WERI-Rb-1 (cell line): ENCODE measurements at regions not wholly inside any gene's neighbourhood (a gene's known extent, or its start where the extent isn't known, plus 50 kb on each side); places are given as distances from the start of the nearest gene placed in this dataset.
"Not testable (repeated sequence)": the region's sequence is repeated elsewhere in the genome, so short reads cannot be mapped to it uniquely, and the experiment has no call there.

Experiments used
- DNase-seq: peaks from one replicate; pipeline ENCODE4 v3.0.0-alpha.2; 2020
- H3K27ac ChIP-seq: fragments of 250-450 bp; sonication (Bioruptor Pico); 2 replicates; pipeline ENCODE4 v1.5.1; 2020; ENCODE audit warnings: mild to moderate bottlenecking, moderate library complexity
- H3K27me3 ChIP-seq: fragments of 250-450 bp; sonication (Bioruptor Pico); 2 replicates; pipeline ENCODE4 v1.5.1; 2021; ENCODE audit warnings: mild to moderate bottlenecking, low read depth, moderate library complexity; ENCODE audit not compliant: insufficient read depth, severe bottlenecking
- H3K36me3 ChIP-seq: fragments of 250-450 bp; sonication (Bioruptor Pico); 2 replicates; pipeline ENCODE4 v1.5.1; 2020; ENCODE audit warnings: mild to moderate bottlenecking, moderate library complexity
- H3K4me3 ChIP-seq: 2 replicates; pipeline ENCODE4 v1.5.1; 2011; ENCODE audit warnings: low read depth, mild to moderate bottlenecking, control low read depth, low read length
- H3K9me3 ChIP-seq: fragments of 250-450 bp; sonication (Bioruptor Pico); 2 replicates; pipeline ENCODE4 v1.5.1; 2021; ENCODE audit warnings: mild to moderate bottlenecking, moderate library complexity; ENCODE audit not compliant: severe bottlenecking
- TF ChIP-seq, protein P1 (sequence below): IDR thresholded peaks from 2 replicates; pipeline ENCODE4 v1.5.1; 2011; ENCODE audit warnings: low read depth, mild to moderate bottlenecking, control low read depth, inconsistent platforms, low read length

- Histone ChIP-seq H3K9me3 (no peaks in the 10 kb centered on the region), H3K36me3 (no peaks in the 10 kb centered on the region), H3K4me3 (no peak overlapping the region), H3K27me3 (peaks cover 86% of the 10 kb centered on the region), H3K27ac (no peak overlapping the region)
- TF ChIP-seq, protein P1, sequence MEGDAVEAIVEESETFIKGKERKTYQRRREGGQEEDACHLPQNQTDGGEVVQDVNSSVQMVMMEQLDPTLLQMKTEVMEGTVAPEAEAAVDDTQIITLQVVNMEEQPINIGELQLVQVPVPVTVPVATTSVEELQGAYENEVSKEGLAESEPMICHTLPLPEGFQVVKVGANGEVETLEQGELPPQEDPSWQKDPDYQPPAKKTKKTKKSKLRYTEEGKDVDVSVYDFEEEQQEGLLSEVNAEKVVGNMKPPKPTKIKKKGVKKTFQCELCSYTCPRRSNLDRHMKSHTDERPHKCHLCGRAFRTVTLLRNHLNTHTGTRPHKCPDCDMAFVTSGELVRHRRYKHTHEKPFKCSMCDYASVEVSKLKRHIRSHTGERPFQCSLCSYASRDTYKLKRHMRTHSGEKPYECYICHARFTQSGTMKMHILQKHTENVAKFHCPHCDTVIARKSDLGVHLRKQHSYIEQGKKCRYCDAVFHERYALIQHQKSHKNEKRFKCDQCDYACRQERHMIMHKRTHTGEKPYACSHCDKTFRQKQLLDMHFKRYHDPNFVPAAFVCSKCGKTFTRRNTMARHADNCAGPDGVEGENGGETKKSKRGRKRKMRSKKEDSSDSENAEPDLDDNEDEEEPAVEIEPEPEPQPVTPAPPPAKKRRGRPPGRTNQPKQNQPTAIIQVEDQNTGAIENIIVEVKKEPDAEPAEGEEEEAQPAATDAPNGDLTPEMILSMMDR: no peak
- DNase-seq: no peak
Observed at GRCh38 chr15:98286831-98287230, 326.3 kb downstream of the ARRDC4 start.

DNA sequence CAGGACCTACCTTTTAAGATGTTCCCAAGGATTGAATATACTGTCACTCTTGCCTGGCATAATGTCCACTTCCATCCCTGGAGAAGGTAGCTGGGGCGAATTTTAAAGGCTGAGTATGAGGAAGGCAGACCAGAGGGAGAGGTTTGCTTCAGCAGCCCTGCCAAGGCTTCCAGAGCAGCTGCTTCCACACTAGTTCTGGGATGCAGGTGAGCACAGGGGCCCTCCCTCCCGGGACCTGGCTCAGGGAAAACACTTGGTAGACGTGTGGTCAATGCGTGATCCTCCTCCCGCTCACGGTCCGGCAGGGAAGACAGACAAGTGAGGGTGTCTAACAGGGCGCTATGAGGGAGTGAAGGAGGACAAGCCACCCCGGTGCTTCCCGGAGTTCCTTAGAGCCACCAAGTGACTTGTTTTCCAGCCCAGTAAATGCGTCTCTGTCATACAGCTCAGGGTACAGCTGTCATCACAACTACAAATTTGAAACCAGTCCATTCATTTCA, 327.6 kb downstream of the ARRDC4 start:
- Histone ChIP-seq H3K36me3 (no peaks in the 10 kb centered on the region), H3K4me3 (no peak overlapping the region), H3K9me3 (no peaks in the 10 kb centered on the region), H3K27ac (no peak overlapping the region), H3K27me3 (peaks cover 90% of the 10 kb centered on the region)
- DNase-seq: no peak
- TF ChIP-seq, protein P1: no peak

- no peaks in the 10 kb centered on the region for H3K36me3 ChIP-seq
- H3K9me3 ChIP-seq: no peaks in the 10 kb centered on the region
- DNase-seq: no peak
- peaks cover 90% of the 10 kb centered on the region for H3K27me3 ChIP-seq
- TF ChIP-seq, protein P1: no peak
- no peak overlapping the region for H3K4me3 ChIP-seq
- no peak overlapping the region for H3K27ac ChIP-seq
Observed at GRCh38 chr15:98289747-98290146, 329.2 kb downstream of the ARRDC4 start.

- peaks cover 83% of the 10 kb centered on the region for H3K27me3 ChIP-seq
- TF ChIP-seq, protein P1: peak; percentile 82
- H3K4me3 ChIP-seq: no peak overlapping the region
- no peaks in the 10 kb centered on the region for H3K36me3 ChIP-seq
- H3K9me3 ChIP-seq: no peaks in the 10 kb centered on the region
- no peak overlapping the region for H3K27ac ChIP-seq
- DNase-seq: peak; percentile 45
Observed at GRCh38 chr15:98292442-98293240, 332.1 kb downstream of the ARRDC4 start.

GRCh38 chr15:98294126-98294525, 333.6 kb downstream of the ARRDC4 start:
- no peaks in the 10 kb centered on the region for H3K9me3 ChIP-seq
- no peak for DNase-seq
- TF ChIP-seq, protein P1: no peak
- peaks cover 80% of the 10 kb centered on the region for H3K27me3 ChIP-seq
- H3K27ac ChIP-seq: no peak overlapping the region
- H3K36me3 ChIP-seq: no peaks in the 10 kb centered on the region
- H3K4me3 ChIP-seq: no peak overlapping the region

GRCh38 chr15:98295101-98295759, 334.7 kb downstream of the ARRDC4 start:
- H3K4me3 ChIP-seq, H3K9me3 ChIP-seq, H3K27ac ChIP-seq, H3K36me3 ChIP-seq: not testable (repeated sequence)
- peaks cover 74% of the 10 kb centered on the region for H3K27me3 ChIP-seq
- peak; percentile 16 for DNase-seq
